HG03060 (cell line): ENCODE measurements at regions not wholly inside any gene's neighbourhood (a gene's known extent, or its start where the extent isn't known, plus 50 kb on each side); places are given as distances from the start of the nearest gene placed in this dataset.

Experiments
- ATAC-seq: cut with Tn5 transposase; IDR thresholded peaks from one replicate; pipeline ENCODE4 v1.9.1; 2021; ENCODE audit warnings: low read depth, moderate number of reproducible peaks; ENCODE audit not compliant: unreplicated experiment

- ATAC-seq: no peak
These were observed 300.1 kb upstream of the SLC7A11 start for GRCh38 chr4:138542191-138542776.

GRCh38 chr4:138540056-138540800 is 298.1 kb upstream of the SLC7A11 start:
- ATAC-seq: no peak

GRCh38 chr4:138538743-138539142 is 296.6 kb upstream of the SLC7A11 start:
- no peak for ATAC-seq

GRCh38 chr4:138537731-138538490 is 295.8 kb upstream of the SLC7A11 start:
- ATAC-seq: no peak

GRCh38 chr4:138535316-138535715 is 293.2 kb upstream of the SLC7A11 start:
- ATAC-seq: no peak

- ATAC-seq: peak; percentile 66
These were observed 280.2 kb upstream of the SLC7A11 start for GRCh38 chr4:138522366-138522765.

- no peak for ATAC-seq
These were observed 279.7 kb upstream of the SLC7A11 start for GRCh38 chr4:138521809-138522208.

GRCh38 chr4:138519436-138519835 is 277.3 kb upstream of the SLC7A11 start:
- ATAC-seq: no peak

GRCh38 chr4:138513535-138513934 is 271.4 kb upstream of the SLC7A11 start:
- no peak for ATAC-seq

GRCh38 chr4:138512756-138513155 is 270.6 kb upstream of the SLC7A11 start:
- no peak for ATAC-seq

- ATAC-seq: no peak
These were observed 267.9 kb upstream of the SLC7A11 start for GRCh38 chr4:138510053-138510452.

GRCh38 chr4:138509346-138509745 is 267.2 kb upstream of the SLC7A11 start:
- ATAC-seq: no peak

- no peak for ATAC-seq
These were observed 265.4 kb upstream of the SLC7A11 start for GRCh38 chr4:138507522-138507921.

- no peak for ATAC-seq
These were observed 259.5 kb upstream of the SLC7A11 start for GRCh38 chr4:138501614-138502013.

GRCh38 chr4:138500869-138501268 is 258.7 kb upstream of the SLC7A11 start:
- ATAC-seq: no peak

GRCh38 chr4:138499627-138500026 is 257.5 kb upstream of the SLC7A11 start:
- ATAC-seq: no peak

GRCh38 chr4:138494931-138495330 is 252.8 kb upstream of the SLC7A11 start:
- peak; percentile 52 for ATAC-seq

GRCh38 chr4:138494116-138494515 is 252.0 kb upstream of the SLC7A11 start:
- no peak for ATAC-seq

- ATAC-seq: no peak
These were observed 250.0 kb upstream of the SLC7A11 start for GRCh38 chr4:138492176-138492575.

- ATAC-seq: no peak
These were observed 246.4 kb upstream of the SLC7A11 start for GRCh38 chr4:138488533-138488932.

- no peak for ATAC-seq
These were observed 245.5 kb upstream of the SLC7A11 start for GRCh38 chr4:138487670-138488069.

GRCh38 chr4:138487230-138487629 is 245.1 kb upstream of the SLC7A11 start:
- ATAC-seq: no peak
